ENCODE measurements at regions not wholly inside any gene's neighbourhood (a gene's known extent, or its start where the extent isn't known, plus 50 kb on each side); places are given as distances from the start of the nearest gene placed in this dataset.

DNA sequence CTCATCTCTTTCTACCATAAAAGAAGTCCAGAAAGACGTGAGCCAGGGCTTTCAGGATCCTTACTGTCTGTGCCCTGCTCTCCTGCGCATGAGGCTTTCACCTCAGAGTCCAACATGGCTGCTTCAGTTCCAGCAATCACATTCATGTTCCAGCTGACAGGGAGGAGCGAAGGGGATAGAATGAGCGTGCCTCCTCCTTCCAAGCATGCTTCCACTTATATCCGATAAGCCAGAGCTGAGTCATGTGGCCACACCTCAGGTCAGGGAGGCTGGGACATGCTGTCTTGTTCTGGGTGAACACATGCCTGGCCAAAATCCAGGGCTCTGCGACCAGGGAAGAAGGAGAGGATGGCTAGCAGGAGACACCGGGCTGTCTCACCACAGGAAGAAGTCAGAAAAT, 248.2 kb downstream of the SKAP2 start (continued):
- TF ChIP-seq, protein P1, sequence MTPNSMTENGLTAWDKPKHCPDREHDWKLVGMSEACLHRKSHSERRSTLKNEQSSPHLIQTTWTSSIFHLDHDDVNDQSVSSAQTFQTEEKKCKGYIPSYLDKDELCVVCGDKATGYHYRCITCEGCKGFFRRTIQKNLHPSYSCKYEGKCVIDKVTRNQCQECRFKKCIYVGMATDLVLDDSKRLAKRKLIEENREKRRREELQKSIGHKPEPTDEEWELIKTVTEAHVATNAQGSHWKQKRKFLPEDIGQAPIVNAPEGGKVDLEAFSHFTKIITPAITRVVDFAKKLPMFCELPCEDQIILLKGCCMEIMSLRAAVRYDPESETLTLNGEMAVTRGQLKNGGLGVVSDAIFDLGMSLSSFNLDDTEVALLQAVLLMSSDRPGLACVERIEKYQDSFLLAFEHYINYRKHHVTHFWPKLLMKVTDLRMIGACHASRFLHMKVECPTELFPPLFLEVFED (CRISPR knock-in tag; conservative IDR thresholded peaks at IDR 0.05), result no peak
- TF ChIP-seq, protein P2, sequence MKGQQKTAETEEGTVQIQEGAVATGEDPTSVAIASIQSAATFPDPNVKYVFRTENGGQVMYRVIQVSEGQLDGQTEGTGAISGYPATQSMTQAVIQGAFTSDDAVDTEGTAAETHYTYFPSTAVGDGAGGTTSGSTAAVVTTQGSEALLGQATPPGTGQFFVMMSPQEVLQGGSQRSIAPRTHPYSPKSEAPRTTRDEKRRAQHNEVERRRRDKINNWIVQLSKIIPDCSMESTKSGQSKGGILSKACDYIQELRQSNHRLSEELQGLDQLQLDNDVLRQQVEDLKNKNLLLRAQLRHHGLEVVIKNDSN (CRISPR knock-in tag; IDR thresholded peaks at IDR 0.05), result 0 out of 2 replicates have a peak, but pooled peaks have one; percentile 24
- TF ChIP-seq ZNF263 (CRISPR knock-in tag; IDR thresholded peaks at IDR 0.05; ENCODE audit: borderline replicate concordance) (peak; percentile 37; the same call in 1 of the 2 replicates), MAFF (IDR thresholded peaks at IDR 0.05; ENCODE audit: low read length) (peak; percentile 45; the same call in 1 of the 2 replicates), ZNF324 (CRISPR knock-in tag; IDR thresholded peaks at IDR 0.05) (no peak), ELF4 (CRISPR knock-in tag; IDR thresholded peaks at IDR 0.05) (no peak), PML (IDR thresholded peaks at IDR 0.05; ENCODE audit: low read length) (no peak), MBD2 (IDR thresholded peaks at IDR 0.05; ENCODE audit: borderline replicate concordance, low read depth) (no peak), RBM25 (IDR thresholded peaks at IDR 0.05; ENCODE audit: low read depth, low read length, severe bottlenecking) (peak; percentile 95), JUN (IDR thresholded peaks at IDR 0.05; ENCODE audit: borderline replicate concordance, low read depth, low read length) (peak; percentile 26; the same call in 1 of the 2 replicates), JUN (CRISPR knock-in tag; IDR thresholded peaks at IDR 0.05; ENCODE audit: borderline replicate concordance) (no peak; the same call in 1 of the 2 replicates), POLR3G (IDR thresholded peaks at IDR 0.05; ENCODE audit: extremely low read depth, insufficient read length, insufficient replicate concordance) (no peak), COPS2 (conservative IDR thresholded peaks at IDR 0.05) (no peak), TSC22D4 (tag; IDR thresholded peaks at IDR 0.05) (no peak)
- TF ChIP-seq, protein P3, sequence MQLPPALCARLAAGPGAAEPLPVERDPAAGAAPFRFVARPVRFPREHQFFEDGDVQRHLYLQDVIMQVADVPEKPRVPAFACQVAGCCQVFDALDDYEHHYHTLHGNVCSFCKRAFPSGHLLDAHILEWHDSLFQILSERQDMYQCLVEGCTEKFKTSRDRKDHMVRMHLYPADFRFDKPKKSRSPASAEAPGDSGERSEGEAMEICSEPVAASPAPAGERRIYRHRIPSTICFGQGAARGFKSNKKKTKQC (CRISPR knock-in tag; IDR thresholded peaks at IDR 0.05), result peak; percentile 28; the same call in 1 of the 2 replicates
- TF ChIP-seq, protein P4, sequence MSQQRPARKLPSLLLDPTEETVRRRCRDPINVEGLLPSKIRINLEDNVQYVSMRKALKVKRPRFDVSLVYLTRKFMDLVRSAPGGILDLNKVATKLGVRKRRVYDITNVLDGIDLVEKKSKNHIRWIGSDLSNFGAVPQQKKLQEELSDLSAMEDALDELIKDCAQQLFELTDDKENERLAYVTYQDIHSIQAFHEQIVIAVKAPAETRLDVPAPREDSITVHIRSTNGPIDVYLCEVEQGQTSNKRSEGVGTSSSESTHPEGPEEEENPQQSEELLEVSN (IDR thresholded peaks at IDR 0.05; ENCODE audit: borderline replicate concordance in 1 of 2, extremely low read depth in 1 of 2, insufficient read depth in 1 of 2, insufficient read length in 1 of 2, low read depth in 1 of 2, low read length in 1 of 2, poor library complexity in 1 of 2, severe bottlenecking in 1 of 2), result peak; percentile 25 to 78
- TF ChIP-seq, protein P5, sequence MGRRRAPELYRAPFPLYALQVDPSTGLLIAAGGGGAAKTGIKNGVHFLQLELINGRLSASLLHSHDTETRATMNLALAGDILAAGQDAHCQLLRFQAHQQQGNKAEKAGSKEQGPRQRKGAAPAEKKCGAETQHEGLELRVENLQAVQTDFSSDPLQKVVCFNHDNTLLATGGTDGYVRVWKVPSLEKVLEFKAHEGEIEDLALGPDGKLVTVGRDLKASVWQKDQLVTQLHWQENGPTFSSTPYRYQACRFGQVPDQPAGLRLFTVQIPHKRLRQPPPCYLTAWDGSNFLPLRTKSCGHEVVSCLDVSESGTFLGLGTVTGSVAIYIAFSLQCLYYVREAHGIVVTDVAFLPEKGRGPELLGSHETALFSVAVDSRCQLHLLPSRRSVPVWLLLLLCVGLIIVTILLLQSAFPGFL (CRISPR knock-in tag; IDR thresholded peaks at IDR 0.05), result no peak
- TF ChIP-seq, protein P6, sequence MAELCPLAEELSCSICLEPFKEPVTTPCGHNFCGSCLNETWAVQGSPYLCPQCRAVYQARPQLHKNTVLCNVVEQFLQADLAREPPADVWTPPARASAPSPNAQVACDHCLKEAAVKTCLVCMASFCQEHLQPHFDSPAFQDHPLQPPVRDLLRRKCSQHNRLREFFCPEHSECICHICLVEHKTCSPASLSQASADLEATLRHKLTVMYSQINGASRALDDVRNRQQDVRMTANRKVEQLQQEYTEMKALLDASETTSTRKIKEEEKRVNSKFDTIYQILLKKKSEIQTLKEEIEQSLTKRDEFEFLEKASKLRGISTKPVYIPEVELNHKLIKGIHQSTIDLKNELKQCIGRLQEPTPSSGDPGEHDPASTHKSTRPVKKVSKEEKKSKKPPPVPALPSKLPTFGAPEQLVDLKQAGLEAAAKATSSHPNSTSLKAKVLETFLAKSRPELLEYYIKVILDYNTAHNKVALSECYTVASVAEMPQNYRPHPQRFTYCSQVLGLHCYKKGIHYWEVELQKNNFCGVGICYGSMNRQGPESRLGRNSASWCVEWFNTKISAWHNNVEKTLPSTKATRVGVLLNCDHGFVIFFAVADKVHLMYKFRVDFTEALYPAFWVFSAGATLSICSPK (IDR thresholded peaks at IDR 0.05; ENCODE audit: borderline replicate concordance), result no peak
- TF ChIP-seq, protein P7, sequence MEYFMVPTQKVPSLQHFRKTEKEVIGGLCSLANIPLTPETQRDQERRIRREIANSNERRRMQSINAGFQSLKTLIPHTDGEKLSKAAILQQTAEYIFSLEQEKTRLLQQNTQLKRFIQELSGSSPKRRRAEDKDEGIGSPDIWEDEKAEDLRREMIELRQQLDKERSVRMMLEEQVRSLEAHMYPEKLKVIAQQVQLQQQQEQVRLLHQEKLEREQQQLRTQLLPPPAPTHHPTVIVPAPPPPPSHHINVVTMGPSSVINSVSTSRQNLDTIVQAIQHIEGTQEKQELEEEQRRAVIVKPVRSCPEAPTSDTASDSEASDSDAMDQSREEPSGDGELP (CRISPR knock-in tag; IDR thresholded peaks at IDR 0.05; ENCODE audit: borderline replicate concordance), result peak; percentile 92; the same call in 1 of the 2 replicates

Data from K562 (cell line).